ENCODE measurements at regions not wholly inside any gene's neighbourhood (a gene's known extent, or its start where the extent isn't known, plus 50 kb on each side); places are given as distances from the start of the nearest gene placed in this dataset.

DNA sequence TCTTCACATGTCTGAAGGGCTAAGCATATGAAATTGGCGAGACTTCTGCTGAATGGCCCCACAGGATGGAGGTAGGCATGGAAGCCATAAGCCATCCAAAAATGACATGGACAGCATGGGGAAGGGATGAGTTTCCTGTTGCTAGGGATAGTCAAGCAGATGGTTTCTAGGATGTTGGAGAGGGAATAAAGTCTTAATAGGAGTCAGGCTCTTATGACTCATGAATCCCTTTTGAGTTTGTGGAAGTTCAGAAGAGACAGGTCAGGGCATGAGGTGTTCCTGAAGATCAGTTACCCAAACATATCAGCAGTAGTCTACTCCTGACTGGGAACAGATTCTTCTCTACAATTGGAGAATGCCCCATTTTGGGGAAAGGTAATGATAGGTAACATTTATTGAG lies 243.9 kb downstream of the REEP3 start:
- H3K27ac ChIP-seq, result no peak overlapping the region
- DNase-seq, result no peak
- no peak overlapping the region for H3K4me3 ChIP-seq
- no peaks in the 10 kb centered on the region for H3K9me3 ChIP-seq
- intact Hi-C loops (cut with DNase I; ENCODE audit: low total_unique reads), result loop anchor here (5.0 kb wide), 1 partner anchor 598 kb away; no protein-coding TSS in a partner anchor
- H3K4me1 ChIP-seq, result peaks cover 0 to 16% (median 5%) of the 10 kb centered on the region in 4 donors
- TF ChIP-seq, protein P1, sequence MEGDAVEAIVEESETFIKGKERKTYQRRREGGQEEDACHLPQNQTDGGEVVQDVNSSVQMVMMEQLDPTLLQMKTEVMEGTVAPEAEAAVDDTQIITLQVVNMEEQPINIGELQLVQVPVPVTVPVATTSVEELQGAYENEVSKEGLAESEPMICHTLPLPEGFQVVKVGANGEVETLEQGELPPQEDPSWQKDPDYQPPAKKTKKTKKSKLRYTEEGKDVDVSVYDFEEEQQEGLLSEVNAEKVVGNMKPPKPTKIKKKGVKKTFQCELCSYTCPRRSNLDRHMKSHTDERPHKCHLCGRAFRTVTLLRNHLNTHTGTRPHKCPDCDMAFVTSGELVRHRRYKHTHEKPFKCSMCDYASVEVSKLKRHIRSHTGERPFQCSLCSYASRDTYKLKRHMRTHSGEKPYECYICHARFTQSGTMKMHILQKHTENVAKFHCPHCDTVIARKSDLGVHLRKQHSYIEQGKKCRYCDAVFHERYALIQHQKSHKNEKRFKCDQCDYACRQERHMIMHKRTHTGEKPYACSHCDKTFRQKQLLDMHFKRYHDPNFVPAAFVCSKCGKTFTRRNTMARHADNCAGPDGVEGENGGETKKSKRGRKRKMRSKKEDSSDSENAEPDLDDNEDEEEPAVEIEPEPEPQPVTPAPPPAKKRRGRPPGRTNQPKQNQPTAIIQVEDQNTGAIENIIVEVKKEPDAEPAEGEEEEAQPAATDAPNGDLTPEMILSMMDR (IDR thresholded peaks at IDR 0.05), result no peak
- no peaks in the 10 kb centered on the region for H3K36me3 ChIP-seq
- H3K27me3 ChIP-seq, result no peaks in the 10 kb centered on the region

DNA sequence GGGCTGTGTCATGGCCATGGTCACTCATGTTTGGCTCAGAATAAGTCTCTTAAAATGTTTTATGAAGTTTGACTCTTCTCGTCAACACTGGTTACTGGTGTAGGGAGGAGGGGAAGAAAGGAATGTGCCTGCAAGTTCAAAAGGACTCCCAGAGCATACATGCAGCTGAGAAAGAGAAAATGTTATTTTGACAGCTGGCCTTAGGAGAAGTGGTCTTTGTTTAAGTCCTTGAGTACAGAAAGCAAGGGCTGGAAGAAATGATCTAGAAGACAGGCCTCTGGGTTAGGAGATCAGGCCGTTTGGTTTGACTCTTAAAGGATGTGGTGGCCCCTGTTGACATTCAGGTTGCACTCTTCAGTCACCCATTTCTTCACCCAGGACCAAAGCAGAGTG lies 245.5 kb downstream of the REEP3 start:
- H3K36me3 ChIP-seq, result no peaks in the 10 kb centered on the region
- no peak overlapping the region for H3K4me3 ChIP-seq
- no peak for DNase-seq
- intact Hi-C loops (cut with DNase I; ENCODE audit: low total_unique reads), result loop anchor here (5.0 kb wide), 1 partner anchor 599 kb away; no protein-coding TSS in a partner anchor
- H3K9me3 ChIP-seq, result no peaks in the 10 kb centered on the region
- peaks cover 0 to 16% (median 5%) of the 10 kb centered on the region in 4 donors for H3K4me1 ChIP-seq
- TF ChIP-seq, protein P1 (IDR thresholded peaks at IDR 0.05), result no peak
- H3K27ac ChIP-seq, result peak overlapping the region; percentile 46 to 54
- no peaks in the 10 kb centered on the region for H3K27me3 ChIP-seq

DNA sequence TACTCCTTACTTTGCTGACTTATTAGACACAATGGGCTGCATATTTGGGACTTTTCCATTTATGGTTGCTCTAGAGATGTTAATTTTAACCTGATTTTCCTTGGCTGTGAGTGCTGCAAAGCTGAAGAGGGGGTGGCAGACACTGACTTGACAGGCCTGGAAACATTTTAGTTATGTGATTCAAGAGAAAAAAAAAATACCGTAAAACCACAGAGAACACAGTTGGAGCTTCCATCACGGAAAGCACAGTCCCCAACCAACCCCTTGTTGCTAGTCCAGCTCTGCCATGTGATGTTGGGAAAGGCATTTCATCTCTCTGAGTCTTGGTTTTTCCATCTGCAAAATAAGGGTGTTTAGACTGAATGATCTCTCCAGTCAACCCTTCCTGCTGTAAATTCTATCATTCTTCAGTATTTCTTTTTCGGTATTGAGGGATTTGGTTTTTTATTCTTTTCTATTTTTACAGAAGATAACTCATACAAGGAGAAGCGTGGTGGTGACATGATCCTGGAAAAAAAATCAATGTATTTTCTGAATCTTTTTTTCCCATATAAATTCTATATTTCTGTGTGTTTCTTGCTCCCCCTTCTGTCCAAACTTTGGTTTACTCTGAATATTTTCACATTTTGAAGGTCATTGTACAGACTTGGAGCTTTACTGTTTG lies 246.1 kb downstream of the REEP3 start:
- no peak for DNase-seq
- no peaks in the 10 kb centered on the region for H3K36me3 ChIP-seq
- H3K27ac ChIP-seq, result peak overlapping the region; percentile 46 to 54
- peaks cover 0 to 16% (median 5%) of the 10 kb centered on the region in 4 donors for H3K4me1 ChIP-seq
- no peak overlapping the region for H3K4me3 ChIP-seq
- no peaks in the 10 kb centered on the region for H3K9me3 ChIP-seq
- no peaks in the 10 kb centered on the region for H3K27me3 ChIP-seq
- TF ChIP-seq, protein P1 (IDR thresholded peaks at IDR 0.05), result peak; percentile 42 to 56
- intact Hi-C loops (cut with DNase I; ENCODE audit: low total_unique reads), result loop anchor here (5.0 kb wide), 1 partner anchor 600 kb away; no protein-coding TSS in a partner anchor

DNA sequence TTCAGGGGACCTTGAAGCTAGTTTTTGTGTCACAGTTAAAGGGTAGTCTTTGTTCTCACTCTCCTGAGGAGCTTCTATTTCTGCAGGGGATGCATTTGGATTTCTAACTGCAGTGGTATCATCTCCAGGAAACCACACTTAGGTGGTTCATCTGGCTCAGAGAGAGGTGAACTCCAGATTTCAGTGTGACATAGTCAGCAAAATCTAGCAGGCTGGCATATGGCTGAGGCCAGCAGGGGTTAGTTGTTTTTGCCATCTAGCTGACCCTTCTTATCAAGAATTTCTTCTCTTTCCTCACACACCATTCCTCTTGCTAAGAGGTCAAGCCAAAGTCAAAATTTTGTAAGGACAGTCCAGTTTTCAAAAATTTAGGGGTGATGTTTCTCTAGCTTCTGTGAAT lies 248.2 kb downstream of the REEP3 start:
- no peak for DNase-seq
- peaks cover 0 to 27% (median 5%) of the 10 kb centered on the region in 4 donors for H3K4me1 ChIP-seq
- H3K27me3 ChIP-seq, result no peaks in the 10 kb centered on the region
- intact Hi-C loops (cut with DNase I; ENCODE audit: low total_unique reads), result loop anchor here (5.0 kb wide), 1 partner anchor 602 kb away; no protein-coding TSS in a partner anchor
- TF ChIP-seq, protein P1 (IDR thresholded peaks at IDR 0.05), result no peak
- no peak overlapping the region for H3K27ac ChIP-seq
- H3K9me3 ChIP-seq, result no peaks in the 10 kb centered on the region
- H3K36me3 ChIP-seq, result no peaks in the 10 kb centered on the region
- H3K4me3 ChIP-seq, result no peak overlapping the region

DNA sequence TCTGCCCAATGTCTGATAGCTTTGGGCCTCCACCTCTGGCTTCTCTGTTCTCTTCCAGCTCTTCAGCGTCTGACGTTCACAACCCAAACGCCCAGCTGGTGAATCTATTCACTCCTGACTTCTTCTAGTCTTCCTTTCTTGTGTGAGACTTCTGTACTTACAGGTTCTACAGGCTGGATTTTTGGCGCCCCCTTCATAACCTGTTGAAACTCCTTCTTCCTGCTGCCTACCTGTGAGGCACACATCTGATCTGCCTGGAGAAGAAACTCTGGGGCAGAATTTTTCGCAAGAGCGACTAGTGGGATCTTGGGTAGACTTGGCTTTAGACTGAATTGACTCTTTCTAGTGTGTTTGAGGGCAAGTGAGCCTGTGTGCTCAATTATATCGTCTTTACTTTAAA lies 249.3 kb downstream of the REEP3 start:
- H3K27ac ChIP-seq, result no peak overlapping the region
- TF ChIP-seq, protein P1 (IDR thresholded peaks at IDR 0.05), result no peak
- H3K4me1 ChIP-seq, result peaks cover 0 to 27% (median 5%) of the 10 kb centered on the region in 4 donors
- no peaks in the 10 kb centered on the region for H3K9me3 ChIP-seq
- intact Hi-C loops (cut with DNase I; ENCODE audit: low total_unique reads), result no loop called here
- no peak overlapping the region for H3K4me3 ChIP-seq
- DNase-seq, result no peak
- H3K36me3 ChIP-seq, result no peaks in the 10 kb centered on the region
- H3K27me3 ChIP-seq, result no peaks in the 10 kb centered on the region
